Loucy (cell line): ENCODE measurements at regions not wholly inside any gene's neighbourhood (a gene's known extent, or its start where the extent isn't known, plus 50 kb on each side); places are given as distances from the start of the nearest gene placed in this dataset.

ENCODE experiments used
- H2AFZ ChIP-seq: fragments of 200-600 bp; sonication (generic); 2 replicates; pipeline ENCODE4 v1.6.0; 2016; ENCODE audit warnings: antibody characterized with exemption, mild to moderate bottlenecking, low read length, moderate library complexity
- H3F3A ChIP-seq: fragments of 200-600 bp; 2 replicates; pipeline ENCODE4 v1.6.0; 2016; ENCODE audit warnings: antibody characterized with exemption, low read depth, mild to moderate bottlenecking
- H3K27me3 ChIP-seq: fragments of 200-600 bp; sonication (generic); 2 replicates; pipeline ENCODE4 v1.6.1; 2014; ENCODE audit warnings: low read length, mild to moderate bottlenecking; ENCODE audit not compliant: insufficient read depth, poor library complexity, severe bottlenecking
- H3K36me3 ChIP-seq: fragments of 200-600 bp; sonication (generic); 2 replicates; pipeline ENCODE4 v1.6.1; 2016; ENCODE audit warnings: low read length; ENCODE audit not compliant: insufficient read depth
- H3K4me1 ChIP-seq: fragments of 200-600 bp; sonication (generic); 2 replicates; pipeline ENCODE4 v1.5.1; 2014; ENCODE audit warnings: low read length, mild to moderate bottlenecking; ENCODE audit not compliant: insufficient read depth, poor library complexity, severe bottlenecking
- H3K4me2 ChIP-seq: fragments of 200-600 bp; sonication (generic); 2 replicates; pipeline ENCODE4 v1.6.0; 2014; ENCODE audit warnings: antibody characterized with exemption, low read length, low read depth, mild to moderate bottlenecking; ENCODE audit not compliant: poor library complexity, severe bottlenecking
- H3K4me3 ChIP-seq: fragments of 200-600 bp; sonication (generic); 2 replicates; pipeline ENCODE4 v1.5.1; 2014; ENCODE audit warnings: low read length, mild to moderate bottlenecking, mixed read lengths; ENCODE audit not compliant: poor library complexity, severe bottlenecking
- H3K79me2 ChIP-seq: fragments of 200-600 bp; sonication (generic); 2 replicates; pipeline ENCODE4 v1.6.1; 2014; ENCODE audit warnings: low read length; ENCODE audit not compliant: insufficient read depth
- H3K9ac ChIP-seq: fragments of 200-600 bp; sonication (generic); 2 replicates; pipeline ENCODE4 v1.6.0; 2014; ENCODE audit warnings: mild to moderate bottlenecking, low read depth, low read length, moderate library complexity; ENCODE audit not compliant: poor library complexity, severe bottlenecking
- H3K9me2 ChIP-seq: fragments of 200-600 bp; sonication (generic); replicated peaks from 2 replicates; pipeline ENCODE4 v1.6.1; 2016; ENCODE audit warnings: low read depth, low read length, mixed read lengths
- H3K9me3 ChIP-seq: fragments of 200-600 bp; sonication (generic); 2 replicates; pipeline ENCODE4 v1.6.1; 2014; ENCODE audit warnings: mild to moderate bottlenecking, antibody characterized with exemption, low read length, low read depth; ENCODE audit not compliant: insufficient read depth
- H4K20me1 ChIP-seq: fragments of 200-600 bp; sonication (generic); 2 replicates; pipeline ENCODE4 v1.6.0; 2014; ENCODE audit warnings: antibody characterized with exemption, low read length, mild to moderate bottlenecking; ENCODE audit not compliant: insufficient read depth, poor library complexity, severe bottlenecking
- EZH2phosphoT487 ChIP-seq: fragments of 200-600 bp; IDR thresholded peaks from 2 replicates; pipeline ENCODE4 v1.6.1; 2018; ENCODE audit warnings: antibody characterized with exemption, mild to moderate bottlenecking, moderate library complexity, borderline replicate concordance
- TF ChIP-seq, protein P1 (sequence below): fragments of 200-600 bp; sonication (generic); conservative IDR thresholded peaks from 2 replicates; pipeline ENCODE4 v1.5.1; 2014; ENCODE audit warnings: mild to moderate bottlenecking, antibody characterized with exemption, low read length

DNA sequence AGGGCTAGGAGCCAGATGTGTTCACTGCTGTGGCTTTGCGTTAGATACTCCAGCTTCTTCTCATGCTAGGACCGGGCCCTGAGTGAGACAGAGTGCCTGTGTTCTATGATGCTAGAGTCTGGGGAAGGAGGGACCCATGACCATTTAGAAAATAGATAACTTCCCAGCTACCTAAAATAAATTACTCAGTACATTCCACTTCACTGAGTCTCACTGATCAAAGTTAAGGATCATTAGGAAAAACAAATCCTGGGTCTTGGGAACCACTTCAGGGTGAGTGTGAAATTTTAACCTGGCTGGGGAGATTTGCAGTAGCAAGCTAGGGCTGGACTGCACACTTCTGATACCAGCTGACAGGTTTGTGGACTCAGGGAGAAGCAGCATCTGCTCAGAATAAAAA is 138.1 kb downstream of the EMX2 start:
- no peaks in the 10 kb centered on the region for H3K36me3 ChIP-seq
- H3K4me1 ChIP-seq, result no peaks in the 10 kb centered on the region
- no peak overlapping the region for H2AFZ ChIP-seq
- no peaks in the 10 kb centered on the region for H3K9me2 ChIP-seq
- H3F3A ChIP-seq, result no peaks in the 10 kb centered on the region
- H3K27me3 ChIP-seq, result peaks cover 3% of the 10 kb centered on the region
- no peaks in the 10 kb centered on the region for H3K9me3 ChIP-seq
- no peak for TF ChIP-seq EZH2phosphoT487
- TF ChIP-seq, protein P1, sequence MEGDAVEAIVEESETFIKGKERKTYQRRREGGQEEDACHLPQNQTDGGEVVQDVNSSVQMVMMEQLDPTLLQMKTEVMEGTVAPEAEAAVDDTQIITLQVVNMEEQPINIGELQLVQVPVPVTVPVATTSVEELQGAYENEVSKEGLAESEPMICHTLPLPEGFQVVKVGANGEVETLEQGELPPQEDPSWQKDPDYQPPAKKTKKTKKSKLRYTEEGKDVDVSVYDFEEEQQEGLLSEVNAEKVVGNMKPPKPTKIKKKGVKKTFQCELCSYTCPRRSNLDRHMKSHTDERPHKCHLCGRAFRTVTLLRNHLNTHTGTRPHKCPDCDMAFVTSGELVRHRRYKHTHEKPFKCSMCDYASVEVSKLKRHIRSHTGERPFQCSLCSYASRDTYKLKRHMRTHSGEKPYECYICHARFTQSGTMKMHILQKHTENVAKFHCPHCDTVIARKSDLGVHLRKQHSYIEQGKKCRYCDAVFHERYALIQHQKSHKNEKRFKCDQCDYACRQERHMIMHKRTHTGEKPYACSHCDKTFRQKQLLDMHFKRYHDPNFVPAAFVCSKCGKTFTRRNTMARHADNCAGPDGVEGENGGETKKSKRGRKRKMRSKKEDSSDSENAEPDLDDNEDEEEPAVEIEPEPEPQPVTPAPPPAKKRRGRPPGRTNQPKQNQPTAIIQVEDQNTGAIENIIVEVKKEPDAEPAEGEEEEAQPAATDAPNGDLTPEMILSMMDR, result no peak
- no peaks in the 10 kb centered on the region for H4K20me1 ChIP-seq
- H3K4me3 ChIP-seq, result no peak overlapping the region
- H3K79me2 ChIP-seq, result no peaks in the 10 kb centered on the region
- no peak overlapping the region for H3K9ac ChIP-seq
- H3K4me2 ChIP-seq, result no peak overlapping the region

DNA sequence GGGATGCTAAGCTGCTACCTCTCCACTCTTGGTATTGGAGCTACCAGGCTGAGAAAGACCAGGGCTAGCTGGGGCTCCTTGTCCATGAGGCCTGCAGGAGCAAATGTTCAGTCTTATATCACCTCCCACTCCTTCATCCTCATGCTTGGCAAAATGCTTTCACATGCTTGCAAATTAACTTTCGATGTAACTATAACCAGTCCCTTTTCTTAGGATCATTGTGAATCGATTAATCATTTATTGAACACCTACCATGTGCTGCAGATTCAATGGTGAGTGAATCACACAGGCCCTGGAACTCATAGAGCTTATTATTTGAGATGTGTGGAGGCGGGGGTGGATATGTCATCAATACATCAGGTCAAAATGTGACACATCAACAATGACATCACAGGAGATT is 138.6 kb downstream of the EMX2 start:
- Histone ChIP-seq H3K4me3 (no peak overlapping the region), H3K9me2 (no peaks in the 10 kb centered on the region), H4K20me1 (no peaks in the 10 kb centered on the region), H3K27me3 (peaks cover 3% of the 10 kb centered on the region), H3F3A (no peaks in the 10 kb centered on the region), H3K36me3 (no peaks in the 10 kb centered on the region), H3K4me1 (no peaks in the 10 kb centered on the region), H3K4me2 (no peak overlapping the region), H3K9ac (no peak overlapping the region), H3K9me3 (no peaks in the 10 kb centered on the region), H2AFZ (no peak overlapping the region), H3K79me2 (no peaks in the 10 kb centered on the region)
- TF ChIP-seq EZH2phosphoT487, result no peak
- TF ChIP-seq, protein P1, result no peak

GRCh38 chr10:117684046-117684610 is 141.6 kb downstream of the EMX2 start:
- Histone ChIP-seq H2AFZ (no peak overlapping the region), H4K20me1 (no peaks in the 10 kb centered on the region)

More at GRCh38 chr10:117684046-117684610, 141.6 kb downstream of the EMX2 start:
- Histone ChIP-seq H3K4me2 (no peak overlapping the region), H3K9me3 (no peaks in the 10 kb centered on the region), H3K9me2 (no peaks in the 10 kb centered on the region), H3K9ac (no peak overlapping the region), H3K4me3 (no peak overlapping the region), H3K79me2 (no peaks in the 10 kb centered on the region), H3K4me1 (no peaks in the 10 kb centered on the region), H3F3A (no peaks in the 10 kb centered on the region), H3K36me3 (no peaks in the 10 kb centered on the region), H3K27me3 (no peaks in the 10 kb centered on the region)
- TF ChIP-seq, protein P1, result no peak
- TF ChIP-seq EZH2phosphoT487, result no peak
